Glomerular endothelial cell (primary cell): ENCODE measurements at regions not wholly inside any gene's neighbourhood (a gene's known extent, or its start where the extent isn't known, plus 50 kb on each side); places are given as distances from the start of the nearest gene placed in this dataset.
"Not testable (repeated sequence)": the region's sequence is repeated elsewhere in the genome, so short reads cannot be mapped to it uniquely, and the experiment has no call there.

Experiments used
- DNase-seq: peaks from one replicate; pipeline ENCODE4 v3.0.0-alpha.2; 2011; ENCODE audit warnings: low read depth, low spot score; ENCODE audit errors: extremely low read depth

- not testable (repeated sequence) for DNase-seq
Observed at GRCh38 chr20:53858516-53858915, 211.9 kb downstream of the BCAS1 start.

GRCh38 chr20:53857723-53858236, 212.6 kb downstream of the BCAS1 start:
- no peak for DNase-seq

DNA sequence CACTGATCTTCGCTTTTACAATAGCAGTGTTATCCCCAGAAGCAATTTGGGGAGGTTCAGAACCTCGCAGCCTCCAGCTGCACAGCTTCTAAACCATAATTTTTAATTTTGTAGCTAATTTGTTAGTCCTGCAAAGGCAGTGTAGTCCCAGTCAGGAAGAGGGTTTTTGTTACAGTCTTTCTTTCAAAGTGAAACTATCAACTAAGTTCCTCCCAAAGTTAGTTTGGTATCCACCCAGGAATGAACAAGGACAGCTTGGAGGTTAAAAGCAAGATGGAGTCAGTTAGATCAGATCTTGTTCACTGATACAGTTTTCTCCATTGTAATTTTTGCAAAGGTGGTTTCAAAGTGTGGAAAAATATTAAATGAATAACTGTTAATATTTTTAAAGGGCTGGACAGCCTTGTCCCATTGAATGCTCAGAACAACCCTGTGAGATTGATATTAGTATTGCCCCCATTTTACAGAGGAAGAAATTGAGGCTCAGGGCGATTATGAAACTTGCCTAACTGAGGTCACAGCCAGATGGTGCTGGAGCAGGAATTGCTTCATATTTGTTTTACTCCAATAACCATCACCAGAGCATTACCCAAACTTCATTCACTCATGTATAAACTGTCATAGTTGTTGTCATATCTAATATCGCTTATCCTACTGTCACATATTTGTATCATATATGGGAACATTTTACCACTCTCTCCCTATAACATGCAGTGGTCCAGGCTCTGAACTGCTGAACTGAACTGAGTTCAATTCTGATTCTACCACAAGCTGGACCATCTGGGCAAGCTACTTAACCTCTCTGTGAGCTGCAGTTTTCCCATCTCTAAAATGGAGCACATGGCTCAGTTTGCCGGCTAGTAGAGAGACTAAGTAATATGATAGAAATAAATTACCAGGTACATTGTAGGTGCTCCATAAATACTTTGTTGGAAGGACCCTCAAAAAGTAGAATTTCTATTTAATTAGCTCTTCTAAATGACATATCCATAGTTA, 213.8 kb downstream of the BCAS1 start:
- DNase-seq = no peak

DNA sequence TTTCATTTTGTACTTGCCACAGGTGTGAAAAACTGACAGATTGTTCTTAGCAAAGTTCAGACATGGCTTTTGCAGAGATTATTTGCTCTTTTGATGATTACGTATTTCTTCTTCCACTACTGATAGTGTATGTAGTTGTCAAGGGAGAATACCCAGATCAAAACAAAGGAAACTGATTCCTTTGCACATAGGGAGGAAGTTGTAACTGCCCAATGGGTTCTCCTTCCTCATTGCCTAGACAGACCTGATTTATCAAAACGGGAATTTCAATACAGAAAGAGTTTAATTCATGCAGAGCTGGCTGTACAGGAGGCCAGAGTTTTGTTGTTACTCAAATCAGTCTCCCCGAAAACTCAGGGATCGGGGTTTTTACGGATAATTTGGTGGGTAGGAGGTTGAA, 214.7 kb downstream of the BCAS1 start:
- DNase-seq = no peak

DNA sequence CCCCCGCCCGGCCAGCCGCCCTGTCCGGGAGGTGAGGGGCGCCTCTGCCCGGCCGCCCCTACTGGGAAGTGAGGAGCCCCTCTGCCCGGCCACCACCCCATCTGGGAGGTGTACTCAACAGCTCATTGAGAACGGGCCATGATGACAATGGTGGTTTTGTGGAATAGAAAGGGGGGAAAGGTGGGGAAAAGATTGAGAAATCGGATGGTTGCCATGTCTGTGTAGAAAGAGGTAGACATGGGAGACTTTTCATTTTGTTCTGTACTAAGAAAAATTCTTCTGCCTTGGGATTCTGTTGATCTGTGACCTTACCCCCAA, 215.8 kb downstream of the BCAS1 start:
- not testable (repeated sequence) for DNase-seq

- DNase-seq = no peak
Observed at GRCh38 chr20:53853111-53853713, 217.2 kb downstream of the BCAS1 start.

DNA sequence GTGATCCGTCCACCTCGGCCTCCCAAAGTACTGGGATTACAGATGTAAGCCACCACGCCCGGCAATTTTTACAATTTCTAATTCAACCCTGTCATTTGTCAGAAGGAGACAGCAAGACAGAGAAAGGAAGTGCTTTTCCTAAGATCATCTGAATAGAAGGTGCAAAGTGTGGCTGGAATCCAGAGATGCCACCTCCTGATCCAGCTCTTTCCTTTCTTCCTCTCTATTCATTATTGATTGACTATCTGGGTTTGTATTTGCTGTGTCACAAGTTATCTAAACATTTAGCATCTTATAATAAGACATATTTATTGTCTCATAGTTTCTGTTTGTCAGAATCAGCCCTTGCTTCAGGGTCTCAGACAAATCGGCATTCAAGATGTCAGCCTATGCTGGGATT, 217.7 kb downstream of the BCAS1 start:
- DNase-seq = no peak

GRCh38 chr20:53852014-53852413, 218.4 kb downstream of the BCAS1 start:
- DNase-seq = no peak

GRCh38 chr20:53850319-53850718, 220.1 kb downstream of the BCAS1 start:
- no peak for DNase-seq

DNA sequence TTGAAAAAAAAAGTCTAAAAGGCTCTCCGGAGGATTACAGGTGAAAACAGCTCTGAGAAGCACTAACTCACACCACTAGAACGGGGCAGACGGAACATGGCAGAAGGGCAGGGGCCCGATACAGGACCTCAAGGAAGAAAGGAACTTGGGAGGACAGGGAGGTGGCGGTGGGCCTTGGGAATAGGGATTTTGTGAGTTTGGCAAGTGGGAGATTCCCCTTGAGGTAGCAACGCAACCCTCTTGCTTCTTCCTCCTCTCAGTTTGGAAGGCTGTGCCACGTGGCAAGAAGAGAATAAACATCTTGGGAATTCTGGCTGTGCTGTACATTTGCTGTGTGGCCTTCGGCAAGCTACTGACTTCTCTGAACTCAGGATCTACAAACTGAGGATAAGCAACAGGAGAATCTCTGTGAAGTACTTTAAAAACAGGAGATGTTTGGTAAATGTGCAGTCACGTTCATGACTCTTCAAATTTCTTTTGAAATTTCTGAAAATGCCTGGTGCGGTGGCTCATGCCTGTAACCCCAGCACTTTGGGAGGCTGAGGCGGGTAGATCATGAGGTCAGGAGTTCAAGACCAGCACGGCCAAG, 220.8 kb downstream of the BCAS1 start:
- no peak for DNase-seq

DNA sequence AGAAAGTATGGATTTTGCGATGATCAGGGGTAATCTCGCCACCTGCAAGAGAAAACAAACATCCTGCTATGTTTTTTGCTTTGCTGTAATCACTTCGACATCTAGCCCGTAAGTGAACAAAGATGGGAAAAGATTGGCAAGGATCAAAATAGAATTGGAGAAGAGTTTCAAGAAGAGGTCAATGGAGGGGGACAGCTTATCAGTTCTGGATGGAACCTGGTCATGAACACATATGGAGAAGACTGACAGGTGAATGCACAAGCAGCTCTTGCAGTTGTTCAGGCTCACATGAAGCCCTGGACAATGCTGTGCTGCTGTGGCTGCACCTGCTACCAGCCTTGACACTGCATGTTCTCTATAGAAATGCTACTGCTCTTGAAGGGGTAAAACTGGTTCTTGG, 222.1 kb downstream of the BCAS1 start:
- no peak for DNase-seq

DNA sequence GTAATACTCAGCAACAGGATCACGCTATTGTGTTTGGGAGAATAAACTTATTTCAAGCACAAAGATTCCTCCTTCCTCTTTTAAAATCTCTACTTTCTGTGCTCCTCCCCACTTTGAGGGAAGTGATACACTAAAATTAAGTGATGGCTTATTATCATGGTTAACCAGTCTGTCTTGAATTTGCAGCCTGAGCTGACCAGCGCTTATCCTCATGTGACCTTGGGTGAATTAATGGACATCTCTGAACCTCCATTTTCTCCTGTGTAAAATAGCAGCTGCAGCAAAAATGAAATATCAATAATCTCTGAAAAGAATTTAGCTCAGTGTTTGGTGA, 222.6 kb downstream of the BCAS1 start:
- no peak for DNase-seq

GRCh38 chr20:53847139-53847836, 223.1 kb downstream of the BCAS1 start:
- DNase-seq = no peak

- no peak for DNase-seq
Observed at GRCh38 chr20:53846640-53847039, 223.8 kb downstream of the BCAS1 start.

GRCh38 chr20:53845980-53846379, 224.4 kb downstream of the BCAS1 start:
- DNase-seq = no peak

DNA sequence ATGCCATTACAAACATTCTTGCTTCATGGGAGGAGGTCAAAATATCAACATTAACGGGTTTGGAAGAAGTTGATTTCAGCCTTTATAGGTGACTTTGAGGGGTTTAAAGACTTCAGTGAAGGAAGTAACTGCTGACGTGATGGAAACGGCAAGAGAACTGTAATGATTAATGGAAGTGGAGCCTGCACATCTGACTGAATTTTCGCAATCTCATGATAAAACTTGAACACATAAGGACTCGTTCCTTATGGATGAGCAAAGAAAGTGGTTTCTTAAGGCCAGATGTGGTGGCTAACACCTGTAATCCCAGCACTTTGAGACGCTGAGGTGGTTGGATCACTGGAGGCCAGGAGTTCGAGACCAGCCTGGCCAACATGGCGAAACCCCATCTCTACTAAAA, 226.1 kb downstream of the BCAS1 start:
- DNase-seq = no peak

GRCh38 chr20:53843645-53844044, 226.7 kb downstream of the BCAS1 start:
- DNase-seq = no peak

DNA sequence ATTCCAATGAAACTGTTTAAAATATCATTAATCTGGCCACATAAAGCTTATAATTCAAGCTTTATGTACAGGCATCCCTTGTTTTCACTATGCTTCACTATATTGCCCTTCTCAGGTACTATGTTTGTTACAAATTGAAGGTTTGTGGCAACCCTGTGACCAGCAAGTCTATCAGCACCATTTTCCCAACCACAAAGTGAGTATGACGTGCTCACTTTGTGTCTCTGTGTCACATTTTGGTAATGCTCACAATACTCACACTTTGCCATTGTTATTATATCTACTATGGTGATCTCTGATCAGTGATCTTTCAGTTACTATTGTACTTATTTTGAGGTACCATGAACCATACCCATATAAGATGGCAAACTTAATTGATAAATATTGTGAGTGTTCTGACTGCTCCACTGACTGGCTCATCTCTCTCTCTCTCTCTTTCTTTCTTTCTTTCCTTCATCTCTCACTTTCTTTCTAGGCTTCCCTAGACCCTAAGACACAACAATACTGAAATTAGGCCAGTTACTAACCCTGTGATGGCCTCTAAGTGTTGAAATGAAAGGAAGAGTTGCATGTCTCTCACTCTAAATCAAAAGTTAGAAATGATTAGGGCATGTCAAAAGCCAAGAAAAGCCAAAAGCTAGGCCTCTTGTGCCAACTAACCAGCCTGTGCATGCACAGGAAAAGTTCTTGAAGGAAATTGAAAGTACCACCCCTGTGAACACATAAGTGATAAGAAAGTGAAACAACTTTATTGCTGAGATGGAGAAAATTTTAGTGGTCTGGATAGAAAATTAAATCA, 227.9 kb downstream of the BCAS1 start:
- no peak for DNase-seq

DNA sequence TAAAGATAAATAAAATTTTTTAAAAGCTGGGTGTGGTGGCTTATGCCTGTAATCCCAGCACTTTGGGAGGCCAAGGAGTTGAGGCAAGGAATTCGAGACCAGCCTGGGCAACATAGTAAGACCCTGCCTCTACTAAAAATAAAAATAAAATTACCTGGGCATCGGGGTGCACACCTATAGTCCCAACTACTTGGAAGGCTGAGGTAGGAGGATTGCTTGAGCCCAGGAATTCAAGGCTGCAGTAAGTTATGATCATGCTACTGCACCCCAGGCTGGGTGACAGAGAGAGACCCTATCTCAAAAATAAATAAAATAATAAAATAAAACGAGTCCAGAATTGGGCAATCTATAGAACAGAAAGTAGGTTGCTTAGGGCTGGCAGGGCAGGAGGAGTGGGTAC, 228.7 kb downstream of the BCAS1 start:
- no peak for DNase-seq

GRCh38 chr20:53840532-53840931, 229.9 kb downstream of the BCAS1 start:
- DNase-seq = no peak
